ENCODE measurements at regions not wholly inside any gene's neighbourhood (a gene's known extent, or its start where the extent isn't known, plus 50 kb on each side); places are given as distances from the start of the nearest gene placed in this dataset.

DNA sequence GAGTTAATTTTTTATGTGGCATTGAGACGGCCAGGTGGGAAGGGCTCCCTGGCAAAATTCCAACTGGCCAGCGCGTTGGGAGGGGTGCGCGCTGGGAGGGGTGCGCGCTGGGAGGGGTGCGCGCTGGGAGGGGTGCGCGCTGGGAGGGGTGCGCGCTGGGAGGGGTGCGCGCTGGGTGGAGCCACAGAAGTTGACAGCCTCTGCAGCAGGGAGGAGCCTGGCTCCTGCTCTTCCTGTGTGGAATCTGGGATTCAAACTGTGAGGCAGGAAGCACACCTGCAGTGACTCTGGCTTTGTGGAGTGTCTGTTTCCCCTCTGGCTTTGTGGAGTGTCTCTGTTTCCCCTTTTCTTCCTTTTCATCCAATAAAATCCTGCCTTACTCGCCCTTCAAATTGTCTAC, 147.9 kb upstream of the CBLN2 start:
- DNase-seq: no peak

DNA sequence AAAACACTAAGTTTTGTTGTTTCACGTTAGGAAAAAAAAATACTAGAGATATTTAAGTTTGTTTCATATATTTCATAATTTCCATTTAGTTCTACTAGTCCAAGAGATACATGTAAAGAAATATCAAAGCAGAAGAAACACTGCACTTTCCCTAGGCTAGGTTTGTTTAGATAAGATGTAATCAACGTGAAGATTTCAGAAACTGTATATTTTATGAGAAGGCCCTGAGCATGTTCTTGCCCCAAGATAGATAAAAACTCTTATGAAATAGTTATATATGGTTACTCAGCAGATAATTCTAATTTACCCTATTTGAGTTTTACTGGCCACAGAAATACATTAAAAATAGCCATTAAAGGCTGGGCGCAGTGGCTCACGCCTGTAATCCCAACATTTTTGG, 143.6 kb upstream of the CBLN2 start:
- no peak for DNase-seq

DNA sequence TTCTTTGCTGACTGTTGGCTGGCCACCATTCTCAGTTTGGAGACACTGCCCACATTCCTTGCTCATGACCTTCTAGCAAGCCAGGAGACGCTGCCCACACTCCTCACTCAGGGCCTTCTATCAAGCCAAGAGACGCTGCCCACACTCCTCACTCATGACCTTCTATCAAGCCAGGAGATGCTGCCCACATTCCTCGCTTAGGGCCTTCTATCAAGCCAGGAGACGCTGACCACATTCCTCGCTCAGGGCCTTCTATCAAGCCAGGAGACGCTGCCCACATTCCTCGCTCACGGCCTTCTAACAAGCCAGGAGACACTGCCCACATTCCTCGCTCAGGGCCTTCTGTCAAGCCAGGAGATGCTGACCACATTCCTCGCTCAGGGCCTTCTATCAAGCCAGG, 131.3 kb upstream of the CBLN2 start:
- no peak for DNase-seq

DNA sequence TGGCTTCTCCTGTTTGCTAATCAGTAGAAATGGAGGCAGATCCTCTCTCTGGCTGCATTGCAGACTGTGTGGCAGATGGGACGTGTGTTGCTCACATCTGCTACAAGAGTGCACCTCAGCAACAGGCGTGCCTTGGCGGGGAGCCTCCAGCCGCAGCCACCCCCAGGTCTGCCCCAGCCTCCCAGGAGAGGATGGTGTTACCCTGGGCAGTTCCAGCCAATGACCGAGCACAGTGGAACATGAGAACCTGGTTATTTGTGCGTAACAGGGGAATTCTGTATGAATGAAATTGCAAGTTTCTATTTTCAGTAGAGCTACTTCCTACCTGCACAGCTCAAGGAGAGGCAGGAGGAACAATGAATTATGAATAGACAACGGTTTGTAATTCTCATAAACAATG, 130.6 kb upstream of the CBLN2 start:
- no peak for DNase-seq

DNA sequence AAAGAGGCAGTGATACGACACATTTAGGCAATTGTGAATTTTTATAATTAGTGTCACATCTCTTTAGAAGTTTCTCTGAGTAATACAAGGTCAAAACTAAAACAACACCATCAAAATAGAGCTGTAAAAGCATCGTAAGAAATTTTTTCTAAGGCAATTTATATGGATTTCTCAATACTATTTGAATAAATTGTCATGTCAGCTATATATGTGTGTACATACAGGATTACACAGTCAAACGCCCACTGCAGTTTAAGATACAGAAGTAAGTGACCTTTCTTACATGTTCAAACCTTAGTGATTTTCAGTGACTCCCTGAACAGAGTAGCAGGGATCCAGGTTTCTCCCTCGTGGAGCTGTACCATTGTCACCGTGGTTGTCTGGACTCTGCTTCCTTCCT, 129.1 kb upstream of the CBLN2 start:
- no peak for DNase-seq

DNA sequence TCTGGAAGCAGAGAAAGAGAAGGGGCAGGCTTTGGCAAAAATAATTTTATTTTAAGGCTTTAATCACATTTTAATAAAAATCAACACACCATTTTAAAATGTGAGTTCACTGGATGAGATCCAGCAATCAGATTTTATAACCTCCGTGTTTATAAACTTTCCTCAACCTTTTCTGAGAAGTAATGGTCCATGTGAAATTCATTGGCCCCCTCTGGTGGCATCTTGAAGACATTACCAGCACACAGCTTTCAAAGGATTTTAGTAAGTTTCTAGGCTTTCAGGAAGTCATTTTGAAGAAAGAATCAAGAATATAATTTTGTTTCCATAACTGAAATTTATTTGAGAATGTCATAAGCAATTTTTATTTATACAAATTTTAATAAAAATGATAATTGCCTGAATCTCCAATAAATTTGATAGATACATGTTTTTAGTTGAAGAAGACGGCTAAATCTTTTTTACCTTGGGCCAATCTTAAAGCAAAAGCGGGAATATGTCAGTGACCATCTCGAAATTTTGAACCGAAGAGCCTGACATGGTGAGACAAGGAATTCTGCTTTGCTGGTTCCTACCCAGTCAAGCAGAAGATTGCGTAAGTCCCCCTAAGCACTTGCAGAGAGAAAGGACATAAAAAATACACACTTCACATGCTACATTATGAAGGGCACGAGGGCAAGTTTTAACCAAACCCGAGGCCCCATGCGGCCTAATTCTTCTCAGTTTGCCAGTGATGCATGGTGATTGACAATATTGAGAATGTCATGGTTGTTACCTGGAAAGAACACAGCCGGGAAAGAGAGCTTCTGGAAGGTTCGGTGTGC, 128.4 kb upstream of the CBLN2 start:
- no peak for DNase-seq

DNA sequence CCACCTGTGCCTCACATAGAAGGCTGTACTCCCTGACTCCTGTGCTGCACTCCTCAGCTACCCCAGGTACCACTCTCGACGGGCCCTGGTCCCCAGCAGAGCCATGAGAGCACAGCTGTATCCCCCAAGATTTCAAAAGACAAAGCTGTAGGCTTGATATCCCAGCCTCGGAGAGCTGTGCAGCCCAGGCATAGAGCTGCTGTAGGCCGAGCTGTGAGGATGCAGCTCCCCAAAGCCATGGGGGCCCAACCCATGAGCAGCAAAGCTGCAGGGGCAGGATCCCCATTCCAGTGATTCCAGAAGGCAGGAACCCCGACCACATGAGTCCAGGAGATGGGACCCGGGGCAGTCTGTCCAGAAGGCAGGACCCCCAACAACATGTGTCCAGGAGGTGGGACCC, 123.8 kb upstream of the CBLN2 start:
- no peak for DNase-seq

DNA sequence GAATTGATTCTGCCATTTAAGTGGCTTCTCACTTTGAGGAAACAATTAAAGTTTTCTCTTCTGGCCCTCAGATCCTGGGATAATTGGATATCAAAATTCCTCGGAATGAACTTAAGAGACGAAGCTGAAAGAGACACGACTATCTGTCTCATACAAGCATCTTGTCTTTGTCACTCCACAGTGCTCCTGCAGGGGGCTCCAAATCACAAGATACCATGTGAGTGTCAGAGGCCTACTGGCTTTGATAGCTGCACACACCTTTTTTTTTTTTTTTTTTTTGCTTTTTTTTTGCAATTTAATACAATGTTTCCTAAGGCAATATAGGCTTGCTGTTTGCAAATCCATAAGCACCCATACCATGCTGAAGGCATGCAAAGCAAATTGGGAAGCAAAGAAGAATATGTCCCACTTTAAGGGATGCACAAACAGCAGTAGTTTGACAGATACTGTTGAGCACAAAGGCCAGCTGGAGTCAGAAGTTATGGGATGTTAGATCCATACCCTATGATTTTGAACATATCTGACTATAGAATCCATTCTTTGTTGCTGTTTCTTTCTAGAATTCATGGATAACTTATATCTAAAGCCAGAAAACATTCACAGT, 109.0 kb upstream of the CBLN2 start:
- DNase-seq: peak; percentile 5

DNA sequence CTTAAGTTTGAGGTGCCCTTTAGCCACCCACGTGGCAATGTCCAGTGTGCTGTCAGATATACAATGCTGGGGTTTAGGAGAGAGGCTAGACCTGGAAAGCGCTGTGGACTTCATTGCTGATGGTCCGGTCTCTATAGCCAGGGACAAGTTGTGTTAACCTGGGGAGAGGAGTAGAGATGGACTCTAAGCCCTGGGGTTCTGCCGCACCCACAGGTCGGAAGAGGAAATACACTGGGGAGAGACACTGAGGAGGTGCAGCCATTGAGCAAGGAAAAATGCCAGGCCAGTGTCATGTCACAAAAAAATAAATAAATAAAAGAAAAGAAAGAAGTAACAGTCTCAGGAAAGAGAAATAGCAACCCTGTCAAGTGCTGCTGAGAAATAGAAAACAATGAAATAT, 106.9 kb upstream of the CBLN2 start:
- no peak for DNase-seq

DNA sequence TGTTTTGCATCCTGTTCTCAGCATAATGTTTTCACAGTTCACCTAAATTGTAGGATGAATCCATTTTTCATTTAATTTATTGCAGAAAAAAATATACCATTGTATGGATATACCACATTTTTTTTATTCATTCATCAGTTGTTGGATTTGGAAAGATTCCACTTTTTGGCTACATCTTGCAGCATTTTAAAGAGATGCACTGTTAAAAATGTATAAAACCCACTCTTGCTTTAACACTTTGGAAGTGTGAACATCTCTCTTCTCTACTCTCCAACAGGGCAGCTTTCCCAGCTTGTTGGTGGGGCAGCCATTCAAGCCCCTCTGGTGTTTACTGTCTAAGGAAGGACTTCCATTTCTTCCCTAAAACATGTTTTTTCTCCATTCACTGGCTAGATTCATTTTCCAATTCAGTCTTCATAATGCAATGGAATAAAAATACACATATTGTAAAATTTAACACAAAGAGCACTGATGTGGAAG, 104.4 kb upstream of the CBLN2 start:
- DNase-seq: no peak

DNA sequence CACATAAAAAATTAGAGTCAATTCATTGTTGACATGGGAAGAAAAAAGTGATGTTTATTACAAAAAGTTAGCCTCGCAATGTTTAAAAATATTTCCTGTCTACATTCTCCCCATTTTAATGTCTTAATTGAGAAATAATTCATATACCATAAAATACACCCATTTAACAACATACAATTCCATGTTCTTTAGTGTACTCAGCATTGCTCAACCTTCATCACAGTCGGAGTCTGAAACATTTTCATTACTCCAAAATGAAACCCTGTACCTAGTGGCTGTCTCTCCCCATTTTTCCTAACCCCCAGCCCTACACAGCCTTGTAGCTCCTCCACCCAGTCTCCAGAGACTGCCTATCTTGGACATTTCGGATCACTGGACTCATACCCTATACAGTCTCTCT, 103.9 kb upstream of the CBLN2 start:
- no peak for DNase-seq

DNA sequence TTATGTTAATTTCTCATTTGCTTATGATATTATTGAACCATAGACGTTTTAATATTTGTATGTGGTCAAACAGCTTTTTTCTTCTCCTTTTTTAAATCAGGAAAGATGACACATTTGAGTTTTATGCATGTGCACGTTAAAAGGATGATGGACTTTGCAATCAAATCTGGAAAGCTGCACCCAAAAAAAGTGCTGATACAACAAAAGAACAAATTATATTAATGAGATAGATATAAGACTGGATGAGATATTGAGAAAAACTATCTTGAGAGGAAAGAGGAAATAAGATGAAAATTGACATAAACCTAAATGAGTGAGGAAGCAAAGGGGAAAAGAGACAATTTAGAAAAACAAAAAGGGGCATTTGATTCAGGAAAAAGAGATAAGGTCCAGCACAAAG, 96.4 kb upstream of the CBLN2 start:
- DNase-seq: no peak

DNA sequence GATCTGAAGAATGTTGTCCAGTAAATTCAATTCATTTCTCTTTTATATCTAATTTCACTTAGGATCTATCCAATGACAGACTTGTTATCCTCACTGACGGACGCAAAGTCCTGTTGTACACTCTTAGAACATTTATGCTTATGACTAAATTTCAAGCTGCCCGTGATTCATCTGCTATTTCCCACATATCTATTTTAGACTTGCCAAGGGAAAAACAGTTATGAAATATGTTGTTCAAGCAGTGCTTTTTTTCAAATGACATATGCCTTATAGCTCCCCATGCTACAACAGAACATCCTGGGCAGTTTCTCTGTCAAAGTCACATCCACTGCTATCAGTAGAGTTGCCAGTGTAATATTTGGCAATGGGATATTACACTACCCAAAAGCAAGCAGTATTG, 94.2 kb upstream of the CBLN2 start:
- no peak for DNase-seq

DNA sequence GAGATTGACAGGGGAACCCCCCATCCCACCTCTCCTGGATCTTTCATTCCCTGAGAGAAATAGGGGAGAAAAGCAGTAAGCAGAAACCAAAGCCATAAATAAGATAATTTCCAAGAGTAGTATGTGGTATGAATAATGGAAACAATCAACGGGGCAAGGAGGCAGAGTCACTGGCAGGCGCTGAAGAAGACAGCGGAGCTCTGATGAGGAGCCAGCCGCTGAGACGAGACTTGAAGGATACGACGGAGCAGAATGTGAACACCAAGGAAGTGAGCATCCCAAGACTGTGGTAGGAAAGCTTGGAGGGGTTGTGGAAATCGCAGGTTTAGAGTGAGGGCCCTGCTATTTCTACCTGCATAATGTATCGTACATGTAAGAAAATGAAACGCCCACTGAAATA, 93.6 kb upstream of the CBLN2 start:
- no peak for DNase-seq

DNA sequence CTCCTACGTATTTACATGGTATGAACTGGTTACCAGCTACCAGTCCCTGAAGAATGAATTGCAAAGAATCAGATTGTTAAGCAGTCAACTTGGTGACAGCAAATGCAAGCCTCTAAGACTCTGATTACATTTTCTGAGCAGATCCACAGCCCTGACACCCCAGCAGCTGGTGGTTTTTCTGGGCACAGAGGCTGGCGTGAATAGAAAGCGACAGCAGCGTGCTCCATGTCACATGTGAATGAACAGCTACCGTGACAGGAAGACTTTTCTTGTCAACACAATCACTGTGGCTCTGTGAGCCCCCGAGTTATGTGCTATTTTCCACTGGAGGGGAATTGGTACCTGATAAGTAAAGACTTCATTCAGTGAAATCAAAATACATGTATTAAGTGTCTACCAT, 93.2 kb upstream of the CBLN2 start:
- DNase-seq: no peak

DNA sequence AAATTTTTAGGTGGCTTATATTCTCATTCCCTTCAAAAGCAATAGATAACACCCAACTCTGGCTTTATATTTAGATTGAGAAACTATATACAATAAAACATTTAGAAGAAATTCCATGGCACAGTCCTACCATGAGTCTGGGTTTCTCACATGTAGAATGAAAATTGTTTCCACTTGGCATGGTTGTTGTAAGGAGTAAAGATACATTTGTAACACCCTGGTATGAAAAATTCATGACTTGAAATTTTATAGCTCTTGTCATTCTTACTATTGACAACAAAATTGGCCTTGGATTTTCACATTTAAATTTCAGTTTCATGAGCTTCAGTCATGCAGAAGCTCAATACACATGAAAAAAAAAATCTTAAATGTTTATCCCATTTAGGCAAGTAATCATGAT, 92.5 kb upstream of the CBLN2 start:
- DNase-seq: no peak

DNA sequence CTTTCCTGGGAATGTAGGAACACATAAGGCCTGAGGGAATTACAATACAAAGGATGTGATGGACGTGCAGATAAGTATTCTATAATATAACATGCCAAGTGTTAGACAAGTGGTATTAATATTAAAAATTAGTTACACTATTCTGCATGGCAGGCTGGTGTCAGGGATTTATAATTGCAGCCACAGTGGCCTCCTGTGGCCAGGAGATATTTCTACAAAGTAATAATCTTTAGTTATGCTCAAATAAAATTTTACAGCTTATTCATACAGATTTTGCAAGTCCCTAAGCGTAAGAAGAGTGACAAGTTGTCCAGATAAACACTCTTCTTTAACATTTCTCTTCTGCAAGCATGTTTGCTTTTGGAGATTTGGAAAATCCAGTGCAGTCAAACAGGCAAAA, 90.4 kb upstream of the CBLN2 start:
- no peak for DNase-seq

DNA sequence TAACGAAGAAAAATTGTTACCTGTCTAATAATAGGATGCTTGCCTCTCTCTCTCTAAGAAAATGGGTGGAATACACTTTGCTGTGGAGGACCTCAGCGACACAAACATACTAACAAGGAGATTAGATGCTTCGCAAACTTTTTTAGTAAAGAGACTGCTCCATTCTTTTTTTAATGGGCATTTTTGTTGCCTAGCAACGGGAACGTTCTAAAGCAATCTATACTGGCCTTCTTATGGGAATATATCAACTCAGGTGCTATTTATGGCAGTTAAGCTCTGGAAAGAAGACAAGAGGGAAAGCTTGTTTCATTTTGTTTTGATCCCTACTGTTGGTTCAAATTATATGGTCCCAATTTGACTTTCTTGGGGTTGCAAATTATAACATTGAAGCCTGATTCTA, 86.8 kb upstream of the CBLN2 start:
- DNase-seq: no peak

DNA sequence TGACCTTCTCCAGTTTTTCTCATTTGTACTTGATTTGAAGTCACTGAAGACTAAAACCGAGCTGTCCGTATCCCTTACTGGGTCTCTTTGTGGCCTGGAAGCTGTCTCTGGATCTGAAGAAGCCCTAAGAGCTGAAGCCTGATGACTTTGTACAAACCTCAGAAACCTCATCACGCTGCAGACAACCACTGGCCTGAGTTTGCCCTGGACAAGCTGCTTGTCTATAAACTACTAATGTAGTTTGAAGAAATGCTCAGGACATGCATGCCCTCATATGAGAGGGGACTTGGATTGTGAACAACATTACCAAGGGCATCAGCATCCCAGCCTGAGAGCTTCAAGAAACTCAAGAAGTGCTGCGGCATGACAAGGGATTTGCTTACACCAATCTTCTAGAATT, 79.3 kb upstream of the CBLN2 start:
- no peak for DNase-seq

DNA sequence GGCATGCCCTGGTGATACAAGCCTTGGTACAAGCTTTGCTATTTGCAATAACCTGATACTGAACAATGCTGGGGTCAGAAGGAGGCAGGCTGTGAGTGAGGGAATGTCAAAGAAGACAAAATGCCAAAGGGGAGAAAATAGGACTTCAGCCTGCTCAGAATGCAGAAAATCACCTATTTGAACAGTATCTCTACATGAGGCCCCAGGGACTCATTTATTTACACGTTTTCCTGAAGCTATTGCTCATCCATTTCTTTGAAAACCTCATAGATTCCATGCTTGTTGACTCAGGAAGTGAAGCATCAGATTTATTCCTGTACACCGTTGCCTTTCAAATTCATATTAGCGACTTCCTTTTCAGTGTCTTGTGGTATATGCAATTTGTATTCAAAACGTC, 69.4 kb upstream of the CBLN2 start:
- DNase-seq: no peak

DNA sequence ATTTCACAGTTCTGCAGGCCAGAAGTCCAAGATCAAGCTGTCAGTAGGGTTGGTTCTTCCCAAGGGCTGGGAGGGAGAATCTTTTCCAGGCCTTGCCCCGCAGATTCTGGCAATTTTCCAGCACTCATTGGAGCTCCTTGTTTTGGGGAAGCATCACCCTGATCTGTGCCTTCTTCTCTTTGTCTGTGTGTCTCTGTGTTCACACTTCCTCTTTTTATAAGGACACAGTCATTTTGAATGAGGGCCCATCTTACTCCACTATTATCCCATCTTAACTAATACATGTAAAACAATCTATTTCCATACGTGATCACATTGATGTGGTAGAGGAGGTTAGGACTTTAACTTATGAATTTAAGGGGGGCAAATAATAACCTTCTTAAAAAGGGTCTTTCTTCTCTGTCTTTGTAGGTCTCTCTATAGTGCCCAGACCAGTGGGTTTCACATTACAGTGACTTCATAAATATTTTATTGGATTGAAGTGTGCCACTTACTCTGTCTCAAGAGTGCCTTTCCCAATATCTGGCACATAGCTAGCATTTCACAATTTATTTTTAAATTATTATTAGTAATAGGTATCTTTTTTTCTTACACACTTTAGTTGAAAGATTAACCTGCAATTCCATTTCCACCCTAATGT, 68.9 kb upstream of the CBLN2 start:
- DNase-seq: no peak

DNA sequence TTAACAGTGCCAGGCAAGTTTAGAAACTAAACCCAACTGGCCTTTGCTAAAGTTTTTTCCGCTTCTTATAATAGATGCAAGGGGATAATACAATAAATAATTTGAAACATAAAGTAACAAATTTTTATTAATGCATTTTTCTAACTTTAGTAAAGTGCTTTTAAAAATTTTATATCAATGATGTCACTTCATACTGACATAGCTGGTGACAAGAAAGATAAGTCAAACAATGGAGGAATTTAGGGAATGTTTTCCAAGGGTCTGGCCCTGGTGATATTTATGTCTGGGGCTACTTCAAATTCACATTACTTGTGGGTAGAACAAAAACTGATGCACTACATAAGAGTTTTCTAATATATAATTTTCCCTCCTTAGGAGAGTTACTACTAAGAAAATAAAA, 61.2 kb upstream of the CBLN2 start:
- DNase-seq: no peak

DNA sequence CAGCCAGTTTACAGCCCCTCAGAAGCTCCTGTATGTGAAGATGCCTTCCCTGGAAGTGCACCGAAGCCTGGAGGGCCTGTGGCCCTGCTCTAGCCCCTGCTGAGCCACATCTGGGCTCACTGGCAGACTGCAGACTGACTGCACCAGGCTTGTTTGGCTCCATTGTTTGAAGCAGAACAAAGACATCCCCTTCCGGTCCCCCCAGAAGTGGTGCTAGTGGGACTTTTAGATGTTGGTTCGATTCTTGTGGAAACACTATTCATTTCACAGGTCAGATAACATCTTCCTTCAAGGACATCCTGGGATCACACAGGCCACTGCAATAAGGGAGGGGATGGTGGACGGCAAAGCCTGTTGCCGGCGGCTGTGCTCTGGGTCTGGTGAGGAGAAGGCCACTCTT, 57.8 kb upstream of the CBLN2 start:
- DNase-seq: no peak

DNA sequence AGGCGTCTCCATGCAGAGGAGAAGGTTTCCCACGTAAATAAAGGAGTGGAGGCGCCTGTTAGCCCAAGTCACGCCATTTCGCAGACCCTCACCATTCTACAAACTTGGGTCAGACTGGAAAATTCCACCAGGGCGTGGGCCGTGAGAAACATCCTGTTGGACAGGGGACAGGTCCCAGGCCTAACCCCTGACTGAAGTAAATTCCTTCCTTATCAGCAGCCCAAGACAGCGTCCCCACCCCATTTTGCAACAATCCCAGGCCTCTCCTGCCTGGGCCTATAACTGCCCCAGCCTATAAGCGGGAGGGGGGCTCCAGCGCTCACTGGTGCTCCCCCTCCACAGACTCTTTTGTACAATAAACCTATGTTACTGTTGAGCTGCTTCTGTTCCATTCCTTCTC, 57.3 kb upstream of the CBLN2 start:
- no peak for DNase-seq
